PFSK-1 (cell line): ENCODE measurements at regions not wholly inside any gene's neighbourhood (a gene's known extent, or its start where the extent isn't known, plus 50 kb on each side); places are given as distances from the start of the nearest gene placed in this dataset.

Experiments
- FOXP2 ChIP-seq: optimal IDR thresholded peaks from 2 replicates; pipeline ENCODE3; 2011; ENCODE audit warnings: borderline replicate concordance, control low read depth, inconsistent platforms; ENCODE audit not compliant: insufficient read depth; ENCODE audit errors: extremely low read length, extremely low read depth
- POLR2AphosphoS5 ChIP-seq: IDR thresholded peaks from 2 replicates; pipeline ENCODE4 v1.6.1; 2012; ENCODE audit warnings: low read depth, mild to moderate bottlenecking, control low read depth, low read length, moderate library complexity
- SIN3A ChIP-seq: IDR thresholded peaks from 2 replicates; pipeline ENCODE4 v1.6.1; 2012; ENCODE audit warnings: mild to moderate bottlenecking, low read length, moderate library complexity, borderline replicate concordance; ENCODE audit not compliant: insufficient read depth
- TAF1 ChIP-seq: IDR thresholded peaks from 2 replicates; pipeline ENCODE4 v1.6.1; 2012; ENCODE audit warnings: low read length, control low read depth, borderline replicate concordance; ENCODE audit not compliant: insufficient read depth
- TF ChIP-seq, protein P1 (sequence below), 2 experiments: IDR thresholded peaks; 2 replicates each; pipeline versions ENCODE4 v1.6.1 to v1.8.0; 2011 to 2012; ENCODE audit warnings: low read depth in 2 of 2, low read length in 2 of 2, control low read depth in 1 of 2, inconsistent platforms in 1 of 2, mild to moderate bottlenecking in 1 of 2, moderate library complexity in 1 of 2; ENCODE audit not compliant: insufficient read depth in 1 of 2

DNA sequence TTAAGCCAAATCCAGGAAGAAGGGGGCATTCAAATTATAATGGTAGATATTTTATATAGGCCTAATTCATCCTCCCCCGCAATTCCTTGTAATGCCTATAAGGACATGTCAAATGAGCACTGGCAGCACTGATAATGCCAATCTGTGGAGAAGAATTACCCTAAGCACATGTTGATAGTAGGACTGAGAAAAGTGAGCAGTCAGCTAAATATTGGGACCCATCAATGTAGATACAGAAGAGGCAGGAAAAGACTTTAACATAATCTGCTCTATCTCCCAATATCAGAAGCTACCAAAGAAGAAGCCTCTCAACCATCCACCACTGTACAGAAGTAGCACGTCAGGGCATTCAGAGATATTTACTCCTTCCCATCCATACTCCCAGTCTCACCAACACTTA is 101.3 kb upstream of the REG3A start:
- no peak for TF ChIP-seq POLR2AphosphoS5
- TF ChIP-seq, protein P1, sequence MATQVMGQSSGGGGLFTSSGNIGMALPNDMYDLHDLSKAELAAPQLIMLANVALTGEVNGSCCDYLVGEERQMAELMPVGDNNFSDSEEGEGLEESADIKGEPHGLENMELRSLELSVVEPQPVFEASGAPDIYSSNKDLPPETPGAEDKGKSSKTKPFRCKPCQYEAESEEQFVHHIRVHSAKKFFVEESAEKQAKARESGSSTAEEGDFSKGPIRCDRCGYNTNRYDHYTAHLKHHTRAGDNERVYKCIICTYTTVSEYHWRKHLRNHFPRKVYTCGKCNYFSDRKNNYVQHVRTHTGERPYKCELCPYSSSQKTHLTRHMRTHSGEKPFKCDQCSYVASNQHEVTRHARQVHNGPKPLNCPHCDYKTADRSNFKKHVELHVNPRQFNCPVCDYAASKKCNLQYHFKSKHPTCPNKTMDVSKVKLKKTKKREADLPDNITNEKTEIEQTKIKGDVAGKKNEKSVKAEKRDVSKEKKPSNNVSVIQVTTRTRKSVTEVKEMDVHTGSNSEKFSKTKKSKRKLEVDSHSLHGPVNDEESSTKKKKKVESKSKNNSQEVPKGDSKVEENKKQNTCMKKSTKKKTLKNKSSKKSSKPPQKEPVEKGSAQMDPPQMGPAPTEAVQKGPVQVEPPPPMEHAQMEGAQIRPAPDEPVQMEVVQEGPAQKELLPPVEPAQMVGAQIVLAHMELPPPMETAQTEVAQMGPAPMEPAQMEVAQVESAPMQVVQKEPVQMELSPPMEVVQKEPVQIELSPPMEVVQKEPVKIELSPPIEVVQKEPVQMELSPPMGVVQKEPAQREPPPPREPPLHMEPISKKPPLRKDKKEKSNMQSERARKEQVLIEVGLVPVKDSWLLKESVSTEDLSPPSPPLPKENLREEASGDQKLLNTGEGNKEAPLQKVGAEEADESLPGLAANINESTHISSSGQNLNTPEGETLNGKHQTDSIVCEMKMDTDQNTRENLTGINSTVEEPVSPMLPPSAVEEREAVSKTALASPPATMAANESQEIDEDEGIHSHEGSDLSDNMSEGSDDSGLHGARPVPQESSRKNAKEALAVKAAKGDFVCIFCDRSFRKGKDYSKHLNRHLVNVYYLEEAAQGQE (IDR thresholded peaks at IDR 0.05; ENCODE audit: insufficient read depth in 1 of 2, low read depth in 2 of 2, low read length in 2 of 2): no peak
- no peak for TF ChIP-seq SIN3A
- no peak for TF ChIP-seq TAF1
- TF ChIP-seq FOXP2: no peak

DNA sequence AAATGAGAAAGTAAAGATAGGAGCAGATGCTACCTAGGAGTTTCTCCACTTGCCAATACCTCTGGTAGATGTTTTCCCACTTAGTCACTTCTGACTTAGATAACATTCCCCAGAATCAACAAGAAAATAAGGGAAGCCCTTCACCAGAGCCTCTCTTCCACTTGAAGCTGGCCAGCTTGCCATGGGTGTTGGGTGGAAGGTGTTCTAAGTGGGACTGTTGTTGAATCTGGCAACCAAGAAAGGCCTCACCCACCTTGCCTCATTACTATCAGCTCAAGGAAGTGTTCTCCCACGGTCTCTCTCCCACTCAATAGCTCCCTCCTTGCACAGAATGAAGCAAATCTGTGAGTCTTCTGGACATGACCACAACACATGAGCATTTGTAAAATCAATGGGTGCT is 100.4 kb upstream of the REG3A start:
- TF ChIP-seq, protein P1 (IDR thresholded peaks at IDR 0.05; ENCODE audit: insufficient read depth in 1 of 2, low read depth in 2 of 2, low read length in 2 of 2): no peak
- TF ChIP-seq TAF1: no peak
- no peak for TF ChIP-seq SIN3A

DNA sequence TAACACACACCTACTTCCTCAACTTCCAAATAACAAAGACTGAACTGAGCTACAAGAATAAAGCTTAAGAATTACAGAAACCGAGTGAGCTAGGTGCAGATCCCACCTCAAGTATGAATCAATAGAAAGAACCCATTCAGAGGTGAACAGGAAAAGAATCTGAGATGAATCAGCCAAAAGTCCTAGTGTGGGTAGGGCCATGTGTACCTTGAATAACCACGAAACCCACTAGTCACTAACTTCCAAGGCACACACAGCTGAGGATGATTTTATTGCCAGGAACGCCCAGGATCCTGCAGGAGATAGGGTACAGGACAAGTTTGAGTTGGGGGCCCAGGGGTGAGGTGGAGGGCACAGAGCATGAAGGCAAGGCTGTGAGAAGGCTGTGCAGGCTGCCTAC is 99.7 kb upstream of the REG3A start:
- no peak for TF ChIP-seq POLR2AphosphoS5
- no peak for TF ChIP-seq FOXP2
- TF ChIP-seq, protein P1 (IDR thresholded peaks at IDR 0.05; ENCODE audit: insufficient read depth in 1 of 2, low read depth in 2 of 2, low read length in 2 of 2): no peak
- no peak for TF ChIP-seq TAF1
- no peak for TF ChIP-seq SIN3A

DNA sequence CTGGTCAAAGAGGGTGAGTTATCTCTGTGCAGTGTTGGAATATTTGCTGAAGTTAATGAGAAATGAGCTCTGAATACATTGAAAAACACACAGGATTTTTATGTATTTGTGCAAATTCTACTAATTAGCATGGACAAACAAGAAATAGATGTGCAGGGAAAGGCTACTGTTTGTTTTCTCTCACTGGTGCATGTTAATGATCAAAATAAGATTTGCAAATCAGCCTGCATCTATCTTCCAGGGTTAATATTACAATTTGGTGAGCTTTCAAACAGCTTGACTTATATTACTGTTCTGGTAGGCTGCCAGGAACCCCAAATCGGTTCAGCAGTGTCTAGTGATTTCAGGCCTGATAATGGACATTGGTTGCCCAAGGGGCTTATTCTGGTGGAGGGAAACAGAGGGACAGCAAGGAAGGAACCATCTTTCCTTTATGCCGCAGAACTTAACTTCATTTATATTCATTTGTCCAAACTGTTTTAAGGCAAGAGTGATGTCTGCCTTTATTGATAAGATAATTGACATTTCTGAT is 93.8 kb upstream of the REG3A start:
- no peak for TF ChIP-seq SIN3A
- no peak for TF ChIP-seq POLR2AphosphoS5
- TF ChIP-seq, protein P1 (IDR thresholded peaks at IDR 0.05; ENCODE audit: insufficient read depth in 1 of 2, low read depth in 2 of 2, low read length in 2 of 2): no peak
- TF ChIP-seq TAF1: no peak
- TF ChIP-seq FOXP2: no peak

DNA sequence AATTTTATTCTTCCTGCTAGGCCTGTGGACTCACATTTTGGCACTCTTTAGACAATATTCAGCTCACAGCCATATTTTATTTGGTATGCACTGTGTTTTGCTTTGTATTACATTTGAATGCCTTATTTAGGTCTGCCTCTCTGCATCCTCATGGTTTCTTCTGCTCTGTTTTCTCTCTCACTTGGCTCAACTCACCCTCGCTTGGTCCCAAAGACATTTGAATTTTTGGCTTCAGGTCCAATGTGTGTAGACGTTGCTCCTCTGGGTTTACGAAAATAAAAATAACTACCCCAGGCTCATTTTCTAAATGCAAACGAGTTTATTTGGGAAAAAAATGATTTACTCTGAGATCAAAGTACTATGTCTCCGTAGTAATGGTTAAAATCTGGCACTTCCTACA is 91.1 kb upstream of the REG3A start:
- TF ChIP-seq SIN3A (no peak), FOXP2 (no peak), POLR2AphosphoS5 (no peak), TAF1 (no peak)
- TF ChIP-seq, protein P1 (IDR thresholded peaks at IDR 0.05; ENCODE audit: insufficient read depth in 1 of 2, low read depth in 2 of 2, low read length in 2 of 2): no peak
